ENCODE measurements at regions not wholly inside any gene's neighbourhood (a gene's known extent, or its start where the extent isn't known, plus 50 kb on each side); places are given as distances from the start of the nearest gene placed in this dataset.

DNA sequence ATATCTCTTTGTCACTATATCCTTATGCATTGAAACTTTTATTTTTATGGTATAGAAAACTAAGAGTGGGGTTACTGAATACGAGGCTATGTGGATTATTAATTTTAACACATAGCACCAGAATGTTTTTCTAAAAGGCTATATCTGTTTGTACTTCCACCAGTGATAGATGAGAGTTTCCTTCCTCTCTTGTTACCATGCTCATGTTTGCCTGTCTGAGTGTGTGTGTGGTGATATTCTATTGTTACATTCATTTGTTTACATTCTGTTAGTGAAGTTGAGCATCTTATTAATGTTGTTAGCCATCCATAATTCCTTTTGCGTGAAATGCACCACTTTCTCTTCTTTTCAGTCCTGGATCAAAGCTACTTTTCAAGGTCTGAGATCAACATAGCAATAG is 54.1 kb upstream of the ALDH1A1 start:
- Histone ChIP-seq H3K4me1 (ENCODE audit: control insufficient read depth, insufficient read depth, low read length) (no peaks in the 10 kb centered on the region), H3K4me3 (ENCODE audit: low read length) (no peak overlapping the region), H3K9me3 (ENCODE audit: control insufficient read depth, low read length) (no peaks in the 10 kb centered on the region), H3K27me3 (ENCODE audit: control insufficient read depth, insufficient read depth, low read length, poor library complexity, severe bottlenecking) (peaks cover 4% of the 10 kb centered on the region), H3K27ac (ENCODE audit: low read depth, low read length) (no peak overlapping the region), H3K36me3 (ENCODE audit: control insufficient read depth, insufficient read depth, low read length) (no peaks in the 10 kb centered on the region), H3K9ac (ENCODE audit: extremely low read depth, low read length, poor library complexity, severe bottlenecking) (no peak overlapping the region)
- TF ChIP-seq, protein P1, sequence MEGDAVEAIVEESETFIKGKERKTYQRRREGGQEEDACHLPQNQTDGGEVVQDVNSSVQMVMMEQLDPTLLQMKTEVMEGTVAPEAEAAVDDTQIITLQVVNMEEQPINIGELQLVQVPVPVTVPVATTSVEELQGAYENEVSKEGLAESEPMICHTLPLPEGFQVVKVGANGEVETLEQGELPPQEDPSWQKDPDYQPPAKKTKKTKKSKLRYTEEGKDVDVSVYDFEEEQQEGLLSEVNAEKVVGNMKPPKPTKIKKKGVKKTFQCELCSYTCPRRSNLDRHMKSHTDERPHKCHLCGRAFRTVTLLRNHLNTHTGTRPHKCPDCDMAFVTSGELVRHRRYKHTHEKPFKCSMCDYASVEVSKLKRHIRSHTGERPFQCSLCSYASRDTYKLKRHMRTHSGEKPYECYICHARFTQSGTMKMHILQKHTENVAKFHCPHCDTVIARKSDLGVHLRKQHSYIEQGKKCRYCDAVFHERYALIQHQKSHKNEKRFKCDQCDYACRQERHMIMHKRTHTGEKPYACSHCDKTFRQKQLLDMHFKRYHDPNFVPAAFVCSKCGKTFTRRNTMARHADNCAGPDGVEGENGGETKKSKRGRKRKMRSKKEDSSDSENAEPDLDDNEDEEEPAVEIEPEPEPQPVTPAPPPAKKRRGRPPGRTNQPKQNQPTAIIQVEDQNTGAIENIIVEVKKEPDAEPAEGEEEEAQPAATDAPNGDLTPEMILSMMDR (conservative IDR thresholded peaks at IDR 0.05) = no peak
- DNase-seq = no peak
- Mint-ChIP-seq H3K27ac (no peak overlapping the region), H3K27me3 (ENCODE audit: insufficient read depth) (no peaks in the 10 kb centered on the region), H3K4me1 (peaks cover 9% of the 10 kb centered on the region), H3K36me3 (ENCODE audit: low read depth) (no peaks in the 10 kb centered on the region), H3K9me3 (no peaks in the 10 kb centered on the region), H3K4me3 (no peak overlapping the region)
- WGBS, 2 experiments (ENCODE audit: insufficient coverage in 1 of 2, insufficient read length in 1 of 2) = 83 to 94% methylated on average over 1 of the region's 2 CpGs

Measured in endodermal cell (in vitro differentiated cells).